ENCODE measurements at regions not wholly inside any gene's neighbourhood (a gene's known extent, or its start where the extent isn't known, plus 50 kb on each side); places are given as distances from the start of the nearest gene placed in this dataset.

GRCh38 chr9:28678097-28678496 lies 1104.8 kb upstream of the C9orf72 start:
- Histone ChIP-seq H3K4me3 (no peak overlapping the region), H3K4me1 (no peaks in the 10 kb centered on the region), H3K9me3 (no peaks in the 10 kb centered on the region), H3K27me3 (no peaks in the 10 kb centered on the region), H3K27ac (no peak overlapping the region), H3K9ac (ENCODE audit: low read depth in 2 of 2, low read length in 2 of 2) (no peak overlapping the region), H3K36me3 (no peaks in the 10 kb centered on the region)
- TF ChIP-seq CTCF (IDR thresholded peaks at IDR 0.05): no peak
- intact Hi-C loops (cut with DNase I): no loop called here
- DNase-seq: no peak

- H3K9me3 ChIP-seq: no peaks in the 10 kb centered on the region
- H3K4me3 ChIP-seq: no peak overlapping the region
- no peak overlapping the region for H3K9ac ChIP-seq (ENCODE audit: low read depth in 2 of 2, low read length in 2 of 2)
- no peaks in the 10 kb centered on the region for H3K27me3 ChIP-seq
- no peaks in the 10 kb centered on the region for H3K36me3 ChIP-seq
- intact Hi-C loops (cut with DNase I): no loop called here
- no peak overlapping the region for H3K27ac ChIP-seq
- H3K4me1 ChIP-seq: no peaks in the 10 kb centered on the region
- no peak for DNase-seq
- TF ChIP-seq CTCF (IDR thresholded peaks at IDR 0.05): no peak
Observed at GRCh38 chr9:28688172-28688571, 1114.9 kb upstream of the C9orf72 start.

- Histone ChIP-seq H3K27ac (no peak overlapping the region), H3K9ac (ENCODE audit: low read depth in 2 of 2, low read length in 2 of 2) (no peak overlapping the region), H3K4me1 (no peaks in the 10 kb centered on the region), H3K4me3 (no peak overlapping the region), H3K36me3 (no peaks in the 10 kb centered on the region), H3K27me3 (no peaks in the 10 kb centered on the region), H3K9me3 (no peaks in the 10 kb centered on the region)
- intact Hi-C loops (cut with DNase I): no loop called here
- TF ChIP-seq CTCF (IDR thresholded peaks at IDR 0.05): no peak
- DNase-seq: no peak
Observed at GRCh38 chr9:28692012-28692411, 1118.7 kb upstream of the C9orf72 start.

GRCh38 chr9:28696960-28697359 lies 1123.7 kb upstream of the C9orf72 start:
- no peak for TF ChIP-seq CTCF (IDR thresholded peaks at IDR 0.05)
- no peak overlapping the region for H3K4me3 ChIP-seq
- no peak overlapping the region for H3K9ac ChIP-seq (ENCODE audit: low read depth in 2 of 2, low read length in 2 of 2)
- no peak for DNase-seq
- H3K4me1 ChIP-seq: no peaks in the 10 kb centered on the region
- intact Hi-C loops (cut with DNase I): no loop called here
- no peak overlapping the region for H3K27ac ChIP-seq
- H3K9me3 ChIP-seq: no peaks in the 10 kb centered on the region
- no peaks in the 10 kb centered on the region for H3K27me3 ChIP-seq
- no peaks in the 10 kb centered on the region for H3K36me3 ChIP-seq

- no peak for TF ChIP-seq CTCF (IDR thresholded peaks at IDR 0.05)
- Histone ChIP-seq H3K36me3 (no peaks in the 10 kb centered on the region), H3K9ac (ENCODE audit: low read depth in 2 of 2, low read length in 2 of 2) (no peak overlapping the region), H3K9me3 (no peaks in the 10 kb centered on the region), H3K4me3 (no peak overlapping the region), H3K4me1 (no peaks in the 10 kb centered on the region), H3K27me3 (no peaks in the 10 kb centered on the region), H3K27ac (no peak overlapping the region)
- intact Hi-C loops (cut with DNase I): no loop called here
- DNase-seq: no peak
Observed at GRCh38 chr9:28699632-28700031, 1126.4 kb upstream of the C9orf72 start.

- no peaks in the 10 kb centered on the region for H3K9me3 ChIP-seq
- no peak overlapping the region for H3K4me3 ChIP-seq
- H3K36me3 ChIP-seq: no peaks in the 10 kb centered on the region
- H3K27me3 ChIP-seq: no peaks in the 10 kb centered on the region
- intact Hi-C loops (cut with DNase I): no loop called here
- H3K4me1 ChIP-seq: no peaks in the 10 kb centered on the region
- H3K27ac ChIP-seq: no peak overlapping the region
- no peak for TF ChIP-seq CTCF (IDR thresholded peaks at IDR 0.05)
- DNase-seq: no peak
- no peak overlapping the region for H3K9ac ChIP-seq (ENCODE audit: low read depth in 2 of 2, low read length in 2 of 2)
Observed at GRCh38 chr9:28707616-28708015, 1134.3 kb upstream of the C9orf72 start.
